AG04449 (cell line): ENCODE measurements at regions not wholly inside any gene's neighbourhood (a gene's known extent, or its start where the extent isn't known, plus 50 kb on each side); places are given as distances from the start of the nearest gene placed in this dataset.
"Not testable (repeated sequence)": the region's sequence is repeated elsewhere in the genome, so short reads cannot be mapped to it uniquely, and the experiment has no call there.

Experiments
- CTCF ChIA-PET: fragments of 350-600 bp; formaldehyde crosslinking; extraction: SDS; loops from one replicate; lab custom pipeline; 2021; ENCODE audit warnings: antibody characterized with exemption; lab: Yijun Ruan, JAX
- POLR2A ChIA-PET: fragments of 400-600, 350-600 bp; formaldehyde crosslinking; extraction: SDS; loops from one replicate; lab custom pipeline; 2020; ENCODE audit warnings: antibody characterized with exemption, inconsistent platforms; lab: Yijun Ruan, JAX
- DNase-seq: peaks from one replicate; pipeline ENCODE4 v3.0.0-alpha.2; 2010; ENCODE audit warnings: low read depth, low spot score
- H3K4me3 ChIP-seq: 2 replicates; pipeline ENCODE4 v1.5.1; 2011; ENCODE audit warnings: low read depth, mild to moderate bottlenecking, control low read depth, low read length
- CTCF ChIP-seq: IDR thresholded peaks from one replicate; pipeline ENCODE4 v1.5.1; 2011; ENCODE audit warnings: mild to moderate bottlenecking, moderate library complexity, low read length, control low read depth, inconsistent platforms; ENCODE audit not compliant: insufficient read depth; ENCODE audit errors: missing control alignments

DNA sequence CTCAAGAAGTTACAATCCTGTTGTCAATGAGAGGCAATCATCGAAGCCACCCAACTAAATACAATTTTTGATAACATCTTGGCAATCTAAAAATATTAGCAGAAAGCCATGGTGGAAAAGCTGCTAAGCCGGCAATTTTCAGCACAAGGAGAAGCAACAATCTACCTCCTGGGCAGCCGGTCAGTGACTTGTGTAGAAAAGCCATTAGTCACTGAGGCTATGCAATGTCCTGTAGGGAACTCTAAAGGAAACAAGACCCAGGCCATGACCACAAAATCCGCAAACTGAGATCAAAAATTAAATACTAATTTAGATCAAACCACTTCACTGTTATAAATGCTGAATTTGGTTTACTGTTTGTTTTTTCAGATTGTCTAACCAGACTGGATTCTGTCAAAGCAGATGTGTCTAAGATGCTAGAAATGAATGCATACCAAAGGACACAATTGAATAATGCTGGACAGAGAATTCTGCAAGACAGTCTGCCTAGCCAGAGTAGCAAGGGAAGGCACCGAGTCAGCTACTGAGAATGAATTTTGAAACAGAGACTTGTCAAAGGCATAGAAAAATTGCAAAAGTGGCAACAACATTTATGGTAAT is 384.8 kb downstream of the PRELID2 start:
- POLR2A ChIA-PET, result no interaction called here
- TF ChIP-seq CTCF, result no peak
- no peak for DNase-seq
- H3K4me3 ChIP-seq, result no peak overlapping the region
- CTCF ChIA-PET, result interaction anchor here (1.3 kb wide), 1 partner anchor 13 kb away, joined by 3 read pairs; no protein-coding TSS in a partner anchor

- CTCF ChIA-PET, result interaction anchor here (1.3 kb wide), 1 partner anchor 14 kb away, joined by 3 read pairs; no protein-coding TSS in a partner anchor
- TF ChIP-seq CTCF, result no peak
- POLR2A ChIA-PET, result no interaction called here
- H3K4me3 ChIP-seq, result no peak overlapping the region
- no peak for DNase-seq
Measured at GRCh38 chr5:145449794-145450193, 385.3 kb downstream of the PRELID2 start.

GRCh38 chr5:145446875-145447274 is 388.3 kb downstream of the PRELID2 start:
- POLR2A ChIA-PET, H3K4me3 ChIP-seq, DNase-seq, CTCF ChIA-PET: not testable (repeated sequence)

DNA sequence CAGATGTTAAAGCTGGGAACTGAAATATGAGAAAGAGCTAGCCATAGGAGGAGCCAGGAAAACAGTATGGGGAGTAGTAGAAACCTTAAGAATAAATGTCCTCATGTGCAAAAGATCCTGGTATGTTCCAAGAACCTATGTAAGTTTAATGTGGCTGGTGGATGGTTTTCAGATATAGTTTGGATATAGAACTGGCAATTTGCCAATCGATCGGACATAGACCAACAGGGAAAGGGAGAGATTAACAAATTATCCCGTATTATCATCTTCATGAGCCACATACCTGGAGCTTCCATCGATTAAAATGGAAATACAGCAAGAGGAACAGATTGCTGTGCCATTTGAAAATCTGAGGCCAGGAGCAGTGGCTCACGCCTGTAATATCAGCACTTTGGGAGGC is 388.7 kb downstream of the PRELID2 start:
- H3K4me3 ChIP-seq, result no peak overlapping the region
- ChIA-PET CTCF (no interaction called here), POLR2A (no interaction called here)
- no peak for TF ChIP-seq CTCF
- no peak for DNase-seq

- DNase-seq, result no peak
- H3K4me3 ChIP-seq, result no peak overlapping the region
- TF ChIP-seq CTCF, result no peak
- CTCF ChIA-PET, result interaction anchor here (0.7 kb wide), 1 partner anchor 19 kb away, joined by 3 read pairs; no protein-coding TSS in a partner anchor
- POLR2A ChIA-PET, result no interaction called here
Measured at GRCh38 chr5:145445027-145445426, 390.1 kb downstream of the PRELID2 start.

- CTCF ChIA-PET, result no interaction called here
- POLR2A ChIA-PET, result no interaction called here
- DNase-seq, result no peak
- H3K4me3 ChIP-seq, result no peak overlapping the region
- no peak for TF ChIP-seq CTCF
Measured at GRCh38 chr5:145443964-145444363, 391.2 kb downstream of the PRELID2 start.

DNA sequence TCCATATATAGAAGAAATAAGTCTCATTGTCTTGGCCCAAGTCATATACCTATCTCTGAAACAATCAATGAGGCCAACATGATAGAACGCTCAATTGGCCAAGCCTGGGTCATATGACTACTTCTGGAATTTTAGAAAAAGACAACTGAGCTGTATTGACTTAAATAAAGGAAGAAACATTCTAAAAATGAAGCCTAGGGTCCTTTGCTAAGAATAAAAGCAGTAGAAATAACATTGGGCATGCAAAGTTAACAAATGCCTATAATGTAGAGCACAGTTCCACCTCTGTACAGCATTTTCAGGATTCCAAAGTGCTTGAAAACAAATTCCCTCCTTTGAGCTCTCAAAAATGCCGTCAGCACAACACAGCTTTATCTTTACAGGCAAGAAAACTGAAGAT is 391.8 kb downstream of the PRELID2 start:
- ChIA-PET CTCF (interaction anchor here (0.6 kb wide), 1 partner anchor 249 kb away, joined by 3 read pairs; no protein-coding TSS in a partner anchor), POLR2A (no interaction called here)
- DNase-seq, result no peak
- H3K4me3 ChIP-seq, result no peak overlapping the region
- TF ChIP-seq CTCF, result no peak

DNA sequence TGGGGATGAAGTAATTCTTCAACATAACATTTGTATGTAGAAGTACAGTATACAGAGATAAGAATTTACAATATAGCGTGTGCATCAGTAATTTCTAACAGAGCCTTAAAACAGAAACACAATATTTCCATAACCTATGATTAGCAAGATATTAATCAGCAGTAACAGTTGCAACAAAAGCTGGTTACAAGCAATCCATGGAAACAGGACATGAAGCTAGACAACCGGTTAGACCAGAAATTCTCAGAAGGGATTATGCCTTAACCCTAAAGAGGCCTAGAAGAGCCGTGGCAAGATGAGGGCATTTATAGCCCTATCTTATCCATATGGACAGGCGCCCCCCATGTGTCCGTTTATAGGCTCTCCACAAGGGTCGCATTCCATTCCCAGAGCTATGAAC is 392.5 kb downstream of the PRELID2 start:
- CTCF ChIA-PET, DNase-seq, POLR2A ChIA-PET, H3K4me3 ChIP-seq: not testable (repeated sequence)
